ENCODE measurements at regions not wholly inside any gene's neighbourhood (a gene's known extent, or its start where the extent isn't known, plus 50 kb on each side); places are given as distances from the start of the nearest gene placed in this dataset.
A peak's percentile ranks its signal among the peaks of the same experiment; 100 is the strongest.

- H3K4me1 Mint-ChIP-seq (ENCODE audit: low read depth) = peaks cover 9% of the 10 kb centered on the region
- Histone ChIP-seq H3K4me1 (ENCODE audit: insufficient read depth, low read length) (peaks cover 6% of the 10 kb centered on the region), H3K9me3 (ENCODE audit: control insufficient read depth in 1 of 2, insufficient read depth in 1 of 2, low read length in 2 of 2) (no peaks in the 10 kb centered on the region), H3K27ac (ENCODE audit: low read depth in 1 of 2, low read length in 2 of 2) (no peak overlapping the region), H3K36me3 (ENCODE audit: insufficient read depth, low read length) (no peaks in the 10 kb centered on the region), H3K27me3 (ENCODE audit: control insufficient read depth in 1 of 2, insufficient read depth in 2 of 2, low read length in 2 of 2) (no peaks in the 10 kb centered on the region), H3K4me3 (ENCODE audit: low read length) (no peak overlapping the region)
- no peaks in the 10 kb centered on the region for H3K9me3 Mint-ChIP-seq
- no peaks in the 10 kb centered on the region for H3K27me3 Mint-ChIP-seq
- no peak for TF ChIP-seq CTCF (IDR thresholded peaks at IDR 0.05)
- POLR2A ChIA-PET = no interaction called here
- no peaks in the 10 kb centered on the region for H3K36me3 Mint-ChIP-seq (ENCODE audit: low read depth)
- H3K4me3 Mint-ChIP-seq = no peak overlapping the region
- intact Hi-C loops (cut with DNase I, micrococcal nuclease) = no loop called here
- ATAC-seq (ENCODE audit: poor library complexity) = no peak
- CTCF ChIA-PET = no interaction called here
- H3K27ac Mint-ChIP-seq = no peak overlapping the region
- DNase-seq = no peak
Measured at GRCh38 chr10:31100115-31100601, 68.5 kb upstream of the ZNF438 start.

- H3K27me3 ChIP-seq (ENCODE audit: control insufficient read depth in 1 of 2, insufficient read depth in 2 of 2, low read length in 2 of 2) = no peaks in the 10 kb centered on the region
- Mint-ChIP-seq H3K4me1 (ENCODE audit: low read depth) (peaks cover 9% of the 10 kb centered on the region), H3K9me3 (no peaks in the 10 kb centered on the region), H3K27me3 (no peaks in the 10 kb centered on the region), H3K27ac (no peak overlapping the region), H3K4me3 (no peak overlapping the region), H3K36me3 (ENCODE audit: low read depth) (no peaks in the 10 kb centered on the region)
- no peak for ATAC-seq (ENCODE audit: poor library complexity)
- no peak overlapping the region for H3K27ac ChIP-seq (ENCODE audit: low read depth in 1 of 2, low read length in 2 of 2)
- peaks cover 6% of the 10 kb centered on the region for H3K4me1 ChIP-seq (ENCODE audit: insufficient read depth, low read length)
- no peak overlapping the region for H3K4me3 ChIP-seq (ENCODE audit: low read length)
- no peaks in the 10 kb centered on the region for H3K9me3 ChIP-seq (ENCODE audit: control insufficient read depth in 1 of 2, insufficient read depth in 1 of 2, low read length in 2 of 2)
- ChIA-PET CTCF (no interaction called here), POLR2A (no interaction called here)
- no peaks in the 10 kb centered on the region for H3K36me3 ChIP-seq (ENCODE audit: insufficient read depth, low read length)
- DNase-seq = no peak
- no peak for TF ChIP-seq CTCF (IDR thresholded peaks at IDR 0.05)
- intact Hi-C loops (cut with DNase I, micrococcal nuclease) = no loop called here
Measured at GRCh38 chr10:31100662-31101061, 69.0 kb upstream of the ZNF438 start.

- ChIA-PET POLR2A (no interaction called here), CTCF (no interaction called here)
- Mint-ChIP-seq H3K9me3 (no peaks in the 10 kb centered on the region), H3K27me3 (no peaks in the 10 kb centered on the region), H3K4me1 (ENCODE audit: low read depth) (peaks cover 9% of the 10 kb centered on the region), H3K36me3 (ENCODE audit: low read depth) (no peaks in the 10 kb centered on the region), H3K4me3 (no peak overlapping the region), H3K27ac (no peak overlapping the region)
- Histone ChIP-seq H3K36me3 (ENCODE audit: insufficient read depth, low read length) (no peaks in the 10 kb centered on the region), H3K4me1 (ENCODE audit: insufficient read depth, low read length) (peaks cover 6% of the 10 kb centered on the region), H3K4me3 (ENCODE audit: low read length) (no peak overlapping the region), H3K27me3 (ENCODE audit: control insufficient read depth in 1 of 2, insufficient read depth in 2 of 2, low read length in 2 of 2) (no peaks in the 10 kb centered on the region), H3K27ac (ENCODE audit: low read depth in 1 of 2, low read length in 2 of 2) (no peak overlapping the region), H3K9me3 (ENCODE audit: control insufficient read depth in 1 of 2, insufficient read depth in 1 of 2, low read length in 2 of 2) (no peaks in the 10 kb centered on the region)
- no peak for TF ChIP-seq CTCF (IDR thresholded peaks at IDR 0.05)
- intact Hi-C loops (cut with DNase I, micrococcal nuclease) = no loop called here
- peak in 11 of 14 experiments; percentile 15 to 59 (median 42) for DNase-seq
- peak; percentile 60 for ATAC-seq (ENCODE audit: poor library complexity)
Measured at GRCh38 chr10:31101123-31101522, 69.5 kb upstream of the ZNF438 start.
